HPDE6-E6E7 (cell line): ENCODE measurements at regions not wholly inside any gene's neighbourhood (a gene's known extent, or its start where the extent isn't known, plus 50 kb on each side); places are given as distances from the start of the nearest gene placed in this dataset.

Source experiments
- DNase-seq: peaks from one replicate; pipeline ENCODE4 v3.0.0; 2011; ENCODE audit warnings: missing footprints; ENCODE audit errors: extremely low spot score

GRCh38 chr13:108526286-108526685, 103.1 kb upstream of the MYO16 start:
- no peak for DNase-seq

GRCh38 chr13:108527844-108528243, 101.6 kb upstream of the MYO16 start:
- no peak for DNase-seq

GRCh38 chr13:108528303-108528702, 101.1 kb upstream of the MYO16 start:
- no peak for DNase-seq

GRCh38 chr13:108533842-108534241, 95.6 kb upstream of the MYO16 start:
- DNase-seq: no peak

- DNase-seq: no peak
Measured at GRCh38 chr13:108534728-108535127, 94.7 kb upstream of the MYO16 start.

GRCh38 chr13:108549934-108550333, 79.5 kb upstream of the MYO16 start:
- no peak for DNase-seq

GRCh38 chr13:108551674-108552073, 77.7 kb upstream of the MYO16 start:
- DNase-seq: no peak

GRCh38 chr13:108558489-108558888, 70.9 kb upstream of the MYO16 start:
- DNase-seq: no peak

GRCh38 chr13:108560093-108560492, 69.3 kb upstream of the MYO16 start:
- no peak for DNase-seq

GRCh38 chr13:108561149-108561548, 68.3 kb upstream of the MYO16 start:
- DNase-seq: no peak

GRCh38 chr13:108566413-108567170, 62.8 kb upstream of the MYO16 start:
- no peak for DNase-seq

GRCh38 chr13:108572782-108573211, 56.6 kb upstream of the MYO16 start:
- DNase-seq: no peak

GRCh38 chr13:108573455-108573854, 56.0 kb upstream of the MYO16 start:
- no peak for DNase-seq

GRCh38 chr13:108574856-108575255, 54.6 kb upstream of the MYO16 start:
- no peak for DNase-seq

- DNase-seq: no peak
Measured at GRCh38 chr13:108575430-108575829, 54.0 kb upstream of the MYO16 start.
